IMR-90 (cell line): ENCODE measurements at regions not wholly inside any gene's neighbourhood (a gene's known extent, or its start where the extent isn't known, plus 50 kb on each side); places are given as distances from the start of the nearest gene placed in this dataset.

Experiments used
- ATAC-seq: fragments of 200-7000 bp; cut with Tn5 transposase; 2 replicates; pipeline ENCODE4 v1.9.1; 2020; ENCODE audit warnings: low read depth, mild to moderate bottlenecking, moderate library complexity
- BruUV-seq: library from RNA; stranded (reverse); fragments of 400-500 nt; replicated peaks from 2 replicates; lab custom pipeline; 2021; lab: Mats Ljungman, UMichigan
- CTCF ChIA-PET: fragments of 300-600 bp; formaldehyde crosslinking; extraction: SDS; loops from one replicate; lab custom pipeline; 2021; ENCODE audit warnings: antibody characterized with exemption; lab: Yijun Ruan, JAX
- POLR2A ChIA-PET: fragments of 300-600 bp; sonication (Branson Sonifier 250); formaldehyde crosslinking; loops from one replicate; lab custom pipeline; 2022; ENCODE audit warnings: antibody characterized with exemption; ENCODE audit not compliant: unreplicated experiment; lab: Charles Lee
- DNase-seq: peaks from one replicate; pipeline ENCODE4 v3.0.0; 2013
- H2AFZ ChIP-seq: replicated peaks from 2 replicates; pipeline ENCODE3; 2013; ENCODE audit warnings: low read length, mild to moderate bottlenecking; ENCODE audit not compliant: poor library complexity
- H2AK5ac ChIP-seq: 2 replicates; pipeline ENCODE4 v1.6.1; 2013; ENCODE audit warnings: low read depth, low read length, inconsistent platforms
- H2AK9ac ChIP-seq: replicated peaks from 2 replicates; pipeline ENCODE3; 2013; ENCODE audit warnings: mild to moderate bottlenecking, low read depth, low read length, moderate library complexity; ENCODE audit not compliant: poor library complexity
- H2BK120ac ChIP-seq: 2 replicates; pipeline ENCODE4 v1.6.1; 2013; ENCODE audit warnings: low read depth, low read length, inconsistent platforms
- H2BK15ac ChIP-seq: 3 replicates; pipeline ENCODE4 v1.6.1; 2013; ENCODE audit warnings: low read depth, low read length, inconsistent platforms
- H2BK20ac ChIP-seq: 2 replicates; pipeline ENCODE4 v1.6.1; 2013; ENCODE audit warnings: low read depth, mild to moderate bottlenecking, inconsistent platforms, low read length, moderate library complexity
- H2BK5ac ChIP-seq: 2 replicates; pipeline ENCODE4 v1.6.1; 2013; ENCODE audit warnings: mild to moderate bottlenecking, low read depth, low read length, inconsistent platforms; ENCODE audit not compliant: poor library complexity, severe bottlenecking
- H3K14ac ChIP-seq: replicated peaks from 2 replicates; pipeline ENCODE4 v1.6.1; 2013; ENCODE audit warnings: low read depth, low read length, inconsistent platforms
- H3K18ac ChIP-seq: 2 replicates; pipeline ENCODE4 v1.6.1; 2013; ENCODE audit warnings: low read depth, low read length, control low read depth
- H3K23ac ChIP-seq: 2 replicates; pipeline ENCODE4 v1.6.1; 2013; ENCODE audit warnings: low read depth, low read length, inconsistent platforms
- H3K27ac ChIP-seq: 2 replicates; pipeline ENCODE4 v1.5.1; 2013; ENCODE audit warnings: mild to moderate bottlenecking, control low read depth, low read length; ENCODE audit not compliant: insufficient read depth
- H3K27me3 ChIP-seq: 2 replicates; pipeline ENCODE4 v1.6.1; 2013; ENCODE audit warnings: low read length; ENCODE audit not compliant: control insufficient read depth, insufficient read depth
- H3K36me3 ChIP-seq: 2 replicates; pipeline ENCODE4 v1.6.1; 2013; ENCODE audit warnings: low read length, mixed read lengths; ENCODE audit not compliant: control insufficient read depth, insufficient read depth
- H3K4ac ChIP-seq: 2 replicates; pipeline ENCODE4 v1.6.1; 2013; ENCODE audit warnings: low read depth, low read length, inconsistent platforms
- H3K4me1 ChIP-seq: 2 replicates; pipeline ENCODE4 v1.6.1; 2013; ENCODE audit warnings: low read length, mixed read lengths; ENCODE audit not compliant: control insufficient read depth, insufficient read depth
- H3K4me2 ChIP-seq: 2 replicates; pipeline ENCODE4 v1.6.1; 2013; ENCODE audit warnings: low read depth, mild to moderate bottlenecking, control low read depth, low read length, moderate library complexity
- H3K4me3 ChIP-seq: 2 replicates; pipeline ENCODE4 v1.5.1; 2013; ENCODE audit warnings: low read depth, mild to moderate bottlenecking, control low read depth, low read length, moderate library complexity; ENCODE audit not compliant: insufficient read depth
- H3K56ac ChIP-seq: 2 replicates; pipeline ENCODE4 v1.6.1; 2013; ENCODE audit warnings: low read length, inconsistent platforms; ENCODE audit not compliant: insufficient read depth; ENCODE audit errors: extremely low read depth
- H3K79me1 ChIP-seq, 2 experiments: 2 replicates each; pipeline ENCODE4 v1.6.1; 2013; ENCODE audit warnings: low read length in 2 of 2, inconsistent platforms in 1 of 2, low read depth in 1 of 2
- H3K9ac ChIP-seq: 2 replicates; pipeline ENCODE4 v1.6.1; 2013; ENCODE audit warnings: low read depth, low read length, control low read depth
- H3K9me1 ChIP-seq: 2 replicates; pipeline ENCODE4 v1.6.1; 2013; ENCODE audit warnings: low read length, inconsistent platforms; ENCODE audit not compliant: insufficient read depth
- H3K9me3 ChIP-seq: 2 replicates; pipeline ENCODE4 v1.6.1; 2013; ENCODE audit warnings: low read length; ENCODE audit not compliant: control insufficient read depth, insufficient read depth
- H4K20me1 ChIP-seq: 2 replicates; pipeline ENCODE4 v1.6.1; 2013; ENCODE audit warnings: low read length, inconsistent platforms; ENCODE audit not compliant: insufficient read depth
- H4K5ac ChIP-seq: 2 replicates; pipeline ENCODE4 v1.6.1; 2013; ENCODE audit warnings: mild to moderate bottlenecking, low read depth, low read length, control low read depth
- H4K8ac ChIP-seq, 2 experiments: 2 replicates each; pipeline ENCODE4 v1.6.1; 2013; ENCODE audit warnings: low read depth in 2 of 2, low read length in 2 of 2, control low read depth in 1 of 2, inconsistent platforms in 1 of 2
- H4K91ac ChIP-seq: 2 replicates; pipeline ENCODE4 v1.6.1; 2013; ENCODE audit warnings: low read depth, low read length, inconsistent platforms; ENCODE audit not compliant: insufficient read depth
- BHLHE40 ChIP-seq: fragments of 150-350 bp; IDR thresholded peaks from 2 replicates; pipeline ENCODE4 v1.6.1; 2016; ENCODE audit warnings: mild to moderate bottlenecking, low read depth, low read length
- CEBPB ChIP-seq: IDR thresholded peaks from 2 replicates; pipeline ENCODE4 v1.6.1; 2012; ENCODE audit warnings: low read depth, low read length, improper control_type of control experiment
- CHD1 ChIP-seq: IDR thresholded peaks from 2 replicates; pipeline ENCODE4 v1.6.1; 2012; ENCODE audit warnings: low read depth, low read length, improper control_type of control experiment
- ELK1 ChIP-seq: fragments of 150-350 bp; IDR thresholded peaks from 2 replicates; pipeline ENCODE4 v1.6.1; 2016; ENCODE audit warnings: low read depth, mild to moderate bottlenecking, low read length, moderate library complexity, borderline replicate concordance
- FOS ChIP-seq: fragments of 150-350 bp; IDR thresholded peaks from 2 replicates; pipeline ENCODE4 v1.6.1; 2016; ENCODE audit warnings: low read depth, low read length
- MAFK ChIP-seq: IDR thresholded peaks from 2 replicates; pipeline ENCODE4 v1.6.1; 2012; ENCODE audit warnings: low read depth, low read length, improper control_type of control experiment
- MAZ ChIP-seq: IDR thresholded peaks from 2 replicates; pipeline ENCODE4 v1.6.1; 2012; ENCODE audit warnings: low read depth, mild to moderate bottlenecking, low read length, improper control_type of control experiment, moderate library complexity, borderline replicate concordance
- NFE2L2 ChIP-seq: fragments of 150-350 bp; IDR thresholded peaks from 2 replicates; pipeline ENCODE4 v1.6.1; 2016; ENCODE audit warnings: low read depth, mild to moderate bottlenecking, low read length
- POLR2A ChIP-seq: IDR thresholded peaks from 2 replicates; pipeline ENCODE4 v1.6.1; 2012; ENCODE audit warnings: mild to moderate bottlenecking, low read depth, low read length
- RAD21 ChIP-seq: IDR thresholded peaks from 2 replicates; pipeline ENCODE4 v1.6.1; 2012; ENCODE audit warnings: low read length, improper control_type of control experiment
- RFX5 ChIP-seq: IDR thresholded peaks from 2 replicates; pipeline ENCODE4 v1.8.0; 2012; ENCODE audit warnings: low read depth, mild to moderate bottlenecking, low read length, moderate library complexity
- SMC3 ChIP-seq: fragments of 150-350 bp; IDR thresholded peaks from 2 replicates; pipeline ENCODE4 v1.6.1; 2016; ENCODE audit warnings: low read depth, mild to moderate bottlenecking, antibody characterized with exemption, low read length, moderate library complexity
- dilution Hi-C: fragments of 300-500 bp; cut with HindIII; formaldehyde crosslinking; loops from one replicate; pipeline ENCODE4 v1.14.3; 2018; ENCODE audit warnings: low sequenced_read_pairs; ENCODE audit not compliant: unreplicated experiment
- in situ Hi-C: fragments of 300-500 bp; cut with MboI; formaldehyde crosslinking; loops from 3 replicates; pipeline ENCODE4 v1.14.3; 2019; ENCODE audit warnings: low sequenced_read_pairs, inconsistent platforms, mixed read lengths
- intact Hi-C: fragments of 100-400 bp; cut with micrococcal nuclease; formaldehyde crosslinking; loops from 2 replicates; pipeline ENCODE4 v1.10.0; 2022
- TF ChIP-seq, protein P1 (sequence below): conservative IDR thresholded peaks from 2 replicates; pipeline ENCODE4 v1.5.1; 2012; ENCODE audit warnings: mild to moderate bottlenecking, low read depth, low read length, improper control_type of control experiment
- TF ChIP-seq, protein P2 (sequence below): fragments of 150-350 bp; IDR thresholded peaks from 2 replicates; pipeline ENCODE4 v1.6.1; 2017; ENCODE audit warnings: mild to moderate bottlenecking, antibody characterized with exemption, low read length, low read depth

- H3K79me1 ChIP-seq, result no peaks in the 10 kb centered on the region
- no peak overlapping the region for H3K18ac ChIP-seq
- no peak overlapping the region for H2BK15ac ChIP-seq
- no peaks in the 10 kb centered on the region for H3K36me3 ChIP-seq
- TF ChIP-seq FOS (no peak), CHD1 (no peak), MAZ (no peak), RAD21 (no peak), SMC3 (no peak), ELK1 (no peak), BHLHE40 (no peak), POLR2A (no peak), NFE2L2 (no peak), MAFK (no peak), RFX5 (no peak), CEBPB (no peak)
- TF ChIP-seq, protein P1, sequence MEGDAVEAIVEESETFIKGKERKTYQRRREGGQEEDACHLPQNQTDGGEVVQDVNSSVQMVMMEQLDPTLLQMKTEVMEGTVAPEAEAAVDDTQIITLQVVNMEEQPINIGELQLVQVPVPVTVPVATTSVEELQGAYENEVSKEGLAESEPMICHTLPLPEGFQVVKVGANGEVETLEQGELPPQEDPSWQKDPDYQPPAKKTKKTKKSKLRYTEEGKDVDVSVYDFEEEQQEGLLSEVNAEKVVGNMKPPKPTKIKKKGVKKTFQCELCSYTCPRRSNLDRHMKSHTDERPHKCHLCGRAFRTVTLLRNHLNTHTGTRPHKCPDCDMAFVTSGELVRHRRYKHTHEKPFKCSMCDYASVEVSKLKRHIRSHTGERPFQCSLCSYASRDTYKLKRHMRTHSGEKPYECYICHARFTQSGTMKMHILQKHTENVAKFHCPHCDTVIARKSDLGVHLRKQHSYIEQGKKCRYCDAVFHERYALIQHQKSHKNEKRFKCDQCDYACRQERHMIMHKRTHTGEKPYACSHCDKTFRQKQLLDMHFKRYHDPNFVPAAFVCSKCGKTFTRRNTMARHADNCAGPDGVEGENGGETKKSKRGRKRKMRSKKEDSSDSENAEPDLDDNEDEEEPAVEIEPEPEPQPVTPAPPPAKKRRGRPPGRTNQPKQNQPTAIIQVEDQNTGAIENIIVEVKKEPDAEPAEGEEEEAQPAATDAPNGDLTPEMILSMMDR, result no peak
- TF ChIP-seq, protein P2, sequence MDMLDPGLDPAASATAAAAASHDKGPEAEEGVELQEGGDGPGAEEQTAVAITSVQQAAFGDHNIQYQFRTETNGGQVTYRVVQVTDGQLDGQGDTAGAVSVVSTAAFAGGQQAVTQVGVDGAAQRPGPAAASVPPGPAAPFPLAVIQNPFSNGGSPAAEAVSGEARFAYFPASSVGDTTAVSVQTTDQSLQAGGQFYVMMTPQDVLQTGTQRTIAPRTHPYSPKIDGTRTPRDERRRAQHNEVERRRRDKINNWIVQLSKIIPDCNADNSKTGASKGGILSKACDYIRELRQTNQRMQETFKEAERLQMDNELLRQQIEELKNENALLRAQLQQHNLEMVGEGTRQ, result no peak
- no peaks in the 10 kb centered on the region for H4K20me1 ChIP-seq
- no peaks in the 10 kb centered on the region for H3K27me3 ChIP-seq
- DNase-seq, result no peak
- H3K14ac ChIP-seq, result no peak overlapping the region
- H3K9ac ChIP-seq, result no peak overlapping the region
- no peak overlapping the region for H4K8ac ChIP-seq
- ChIA-PET POLR2A (no interaction called here), CTCF (no interaction called here)
- H2AK5ac ChIP-seq, result no peak overlapping the region
- H3K9me1 ChIP-seq, result no peaks in the 10 kb centered on the region
- no peak overlapping the region for H3K23ac ChIP-seq
- no TSS peak for BruUV-seq
- intact Hi-C loops (no loop called here), dilution Hi-C loops (no loop called here), in situ Hi-C loops (no loop called here)
- H3K4me3 ChIP-seq, result no peak overlapping the region
- H3K4ac ChIP-seq, result no peak overlapping the region
- no peaks in the 10 kb centered on the region for H3K9me3 ChIP-seq
- H2AFZ ChIP-seq, result no peak overlapping the region
- H3K4me1 ChIP-seq, result no peaks in the 10 kb centered on the region
- H2BK5ac ChIP-seq, result no peak overlapping the region
- no peak overlapping the region for H4K91ac ChIP-seq
- H3K4me2 ChIP-seq, result no peak overlapping the region
- H2BK120ac ChIP-seq, result no peak overlapping the region
- H2AK9ac ChIP-seq, result no peak overlapping the region
- H3K56ac ChIP-seq, result no peak overlapping the region
- ATAC-seq, result no peak
- H4K5ac ChIP-seq, result no peak overlapping the region
- no peak overlapping the region for H2BK20ac ChIP-seq
- H3K27ac ChIP-seq, result no peak overlapping the region
These were observed 853.8 kb downstream of the IGSF11 start for GRCh38 chr3:118180853-118181252.
